H1 (cell line): ENCODE measurements at regions not wholly inside any gene's neighbourhood (a gene's known extent, or its start where the extent isn't known, plus 50 kb on each side); places are given as distances from the start of the nearest gene placed in this dataset.

Experiments used
- ASH2L ChIP-seq: fragments of 200-600, 300-600 bp; sonication (generic); IDR thresholded peaks from one replicate; pipeline ENCODE4 v1.7.1; 2017; ENCODE audit warnings: low read length
- CBX5 ChIP-seq: fragments of 300-800, 300-1000 bp; sonication (generic); IDR thresholded peaks from 2 replicates; pipeline ENCODE4 v1.7.1; 2016; ENCODE audit warnings: antibody characterized with exemption, low read length, low read depth
- CTBP2 ChIP-seq: IDR thresholded peaks from 2 replicates; pipeline ENCODE4 v1.7.0; 2011; ENCODE audit warnings: borderline replicate concordance, mild to moderate bottlenecking, moderate library complexity, mixed read lengths, low read length; ENCODE audit not compliant: insufficient read depth, insufficient read length
- EGR1 ChIP-seq: IDR thresholded peaks from 2 replicates; pipeline ENCODE4 v1.6.1; 2011; ENCODE audit warnings: low read depth, low read length, borderline replicate concordance
- RFX5 ChIP-seq: IDR thresholded peaks from 2 replicates; pipeline ENCODE4 v1.6.1; 2011; ENCODE audit warnings: low read depth, low read length, improper control_type of control experiment, borderline replicate concordance
- RNF2 ChIP-seq: fragments of 200-900, 300-1000 bp; sonication (generic); IDR thresholded peaks from 2 replicates; pipeline ENCODE4 v1.7.1; 2016; ENCODE audit warnings: borderline replicate concordance, low read depth, mild to moderate bottlenecking, antibody characterized with exemption, low read length; ENCODE audit not compliant: poor library complexity, severe bottlenecking; ENCODE audit errors: missing control alignments
- SP1 ChIP-seq: IDR thresholded peaks from 2 replicates; pipeline ENCODE4 v1.6.1; 2011; ENCODE audit warnings: low read depth, low read length
- TF ChIP-seq, protein P1 (sequence below): fragments of 300-600 bp; sonication (generic); IDR thresholded peaks from 2 replicates; pipeline ENCODE4 v1.7.1; 2012; ENCODE audit warnings: low read length, moderate library complexity, mild to moderate bottlenecking, inconsistent platforms; ENCODE audit not compliant: insufficient replicate concordance
- TF ChIP-seq, protein P2 (sequence below): IDR thresholded peaks from 2 replicates; pipeline ENCODE4 v1.6.1; 2012; ENCODE audit warnings: low read length, inconsistent platforms
- TF ChIP-seq, protein P3 (sequence below): IDR thresholded peaks from 2 replicates; pipeline ENCODE4 v1.6.1; 2012; ENCODE audit warnings: inconsistent platforms

DNA sequence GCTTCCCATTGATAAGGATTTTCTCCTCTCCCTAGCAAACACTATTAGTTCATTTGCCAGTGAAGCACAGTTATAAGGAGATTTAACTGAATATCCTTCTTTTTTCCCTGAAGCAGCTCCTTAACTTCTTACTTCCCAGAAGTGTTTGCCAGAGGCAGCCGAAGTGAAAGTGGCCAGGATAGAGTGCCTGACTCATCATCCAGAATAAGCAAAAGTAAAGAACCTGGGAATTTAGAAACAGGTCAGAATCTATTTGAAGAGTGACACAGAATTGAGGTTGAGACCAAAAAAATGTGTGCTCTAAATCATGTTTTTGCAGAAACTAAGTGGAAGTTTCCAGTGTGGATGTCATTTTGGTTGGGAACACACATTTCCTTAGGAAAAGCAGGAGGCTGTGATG, 249.6 kb upstream of the VWC2 start (continued):
- TF ChIP-seq, protein P1, sequence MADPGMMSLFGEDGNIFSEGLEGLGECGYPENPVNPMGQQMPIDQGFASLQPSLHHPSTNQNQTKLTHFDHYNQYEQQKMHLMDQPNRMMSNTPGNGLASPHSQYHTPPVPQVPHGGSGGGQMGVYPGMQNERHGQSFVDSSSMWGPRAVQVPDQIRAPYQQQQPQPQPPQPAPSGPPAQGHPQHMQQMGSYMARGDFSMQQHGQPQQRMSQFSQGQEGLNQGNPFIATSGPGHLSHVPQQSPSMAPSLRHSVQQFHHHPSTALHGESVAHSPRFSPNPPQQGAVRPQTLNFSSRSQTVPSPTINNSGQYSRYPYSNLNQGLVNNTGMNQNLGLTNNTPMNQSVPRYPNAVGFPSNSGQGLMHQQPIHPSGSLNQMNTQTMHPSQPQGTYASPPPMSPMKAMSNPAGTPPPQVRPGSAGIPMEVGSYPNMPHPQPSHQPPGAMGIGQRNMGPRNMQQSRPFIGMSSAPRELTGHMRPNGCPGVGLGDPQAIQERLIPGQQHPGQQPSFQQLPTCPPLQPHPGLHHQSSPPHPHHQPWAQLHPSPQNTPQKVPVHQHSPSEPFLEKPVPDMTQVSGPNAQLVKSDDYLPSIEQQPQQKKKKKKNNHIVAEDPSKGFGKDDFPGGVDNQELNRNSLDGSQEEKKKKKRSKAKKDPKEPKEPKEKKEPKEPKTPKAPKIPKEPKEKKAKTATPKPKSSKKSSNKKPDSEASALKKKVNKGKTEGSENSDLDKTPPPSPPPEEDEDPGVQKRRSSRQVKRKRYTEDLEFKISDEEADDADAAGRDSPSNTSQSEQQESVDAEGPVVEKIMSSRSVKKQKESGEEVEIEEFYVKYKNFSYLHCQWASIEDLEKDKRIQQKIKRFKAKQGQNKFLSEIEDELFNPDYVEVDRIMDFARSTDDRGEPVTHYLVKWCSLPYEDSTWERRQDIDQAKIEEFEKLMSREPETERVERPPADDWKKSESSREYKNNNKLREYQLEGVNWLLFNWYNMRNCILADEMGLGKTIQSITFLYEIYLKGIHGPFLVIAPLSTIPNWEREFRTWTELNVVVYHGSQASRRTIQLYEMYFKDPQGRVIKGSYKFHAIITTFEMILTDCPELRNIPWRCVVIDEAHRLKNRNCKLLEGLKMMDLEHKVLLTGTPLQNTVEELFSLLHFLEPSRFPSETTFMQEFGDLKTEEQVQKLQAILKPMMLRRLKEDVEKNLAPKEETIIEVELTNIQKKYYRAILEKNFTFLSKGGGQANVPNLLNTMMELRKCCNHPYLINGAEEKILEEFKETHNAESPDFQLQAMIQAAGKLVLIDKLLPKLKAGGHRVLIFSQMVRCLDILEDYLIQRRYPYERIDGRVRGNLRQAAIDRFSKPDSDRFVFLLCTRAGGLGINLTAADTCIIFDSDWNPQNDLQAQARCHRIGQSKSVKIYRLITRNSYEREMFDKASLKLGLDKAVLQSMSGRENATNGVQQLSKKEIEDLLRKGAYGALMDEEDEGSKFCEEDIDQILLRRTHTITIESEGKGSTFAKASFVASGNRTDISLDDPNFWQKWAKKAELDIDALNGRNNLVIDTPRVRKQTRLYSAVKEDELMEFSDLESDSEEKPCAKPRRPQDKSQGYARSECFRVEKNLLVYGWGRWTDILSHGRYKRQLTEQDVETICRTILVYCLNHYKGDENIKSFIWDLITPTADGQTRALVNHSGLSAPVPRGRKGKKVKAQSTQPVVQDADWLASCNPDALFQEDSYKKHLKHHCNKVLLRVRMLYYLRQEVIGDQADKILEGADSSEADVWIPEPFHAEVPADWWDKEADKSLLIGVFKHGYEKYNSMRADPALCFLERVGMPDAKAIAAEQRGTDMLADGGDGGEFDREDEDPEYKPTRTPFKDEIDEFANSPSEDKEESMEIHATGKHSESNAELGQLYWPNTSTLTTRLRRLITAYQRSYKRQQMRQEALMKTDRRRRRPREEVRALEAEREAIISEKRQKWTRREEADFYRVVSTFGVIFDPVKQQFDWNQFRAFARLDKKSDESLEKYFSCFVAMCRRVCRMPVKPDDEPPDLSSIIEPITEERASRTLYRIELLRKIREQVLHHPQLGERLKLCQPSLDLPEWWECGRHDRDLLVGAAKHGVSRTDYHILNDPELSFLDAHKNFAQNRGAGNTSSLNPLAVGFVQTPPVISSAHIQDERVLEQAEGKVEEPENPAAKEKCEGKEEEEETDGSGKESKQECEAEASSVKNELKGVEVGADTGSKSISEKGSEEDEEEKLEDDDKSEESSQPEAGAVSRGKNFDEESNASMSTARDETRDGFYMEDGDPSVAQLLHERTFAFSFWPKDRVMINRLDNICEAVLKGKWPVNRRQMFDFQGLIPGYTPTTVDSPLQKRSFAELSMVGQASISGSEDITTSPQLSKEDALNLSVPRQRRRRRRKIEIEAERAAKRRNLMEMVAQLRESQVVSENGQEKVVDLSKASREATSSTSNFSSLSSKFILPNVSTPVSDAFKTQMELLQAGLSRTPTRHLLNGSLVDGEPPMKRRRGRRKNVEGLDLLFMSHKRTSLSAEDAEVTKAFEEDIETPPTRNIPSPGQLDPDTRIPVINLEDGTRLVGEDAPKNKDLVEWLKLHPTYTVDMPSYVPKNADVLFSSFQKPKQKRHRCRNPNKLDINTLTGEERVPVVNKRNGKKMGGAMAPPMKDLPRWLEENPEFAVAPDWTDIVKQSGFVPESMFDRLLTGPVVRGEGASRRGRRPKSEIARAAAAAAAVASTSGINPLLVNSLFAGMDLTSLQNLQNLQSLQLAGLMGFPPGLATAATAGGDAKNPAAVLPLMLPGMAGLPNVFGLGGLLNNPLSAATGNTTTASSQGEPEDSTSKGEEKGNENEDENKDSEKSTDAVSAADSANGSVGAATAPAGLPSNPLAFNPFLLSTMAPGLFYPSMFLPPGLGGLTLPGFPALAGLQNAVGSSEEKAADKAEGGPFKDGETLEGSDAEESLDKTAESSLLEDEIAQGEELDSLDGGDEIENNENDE, result no peak
- TF ChIP-seq, protein P2, sequence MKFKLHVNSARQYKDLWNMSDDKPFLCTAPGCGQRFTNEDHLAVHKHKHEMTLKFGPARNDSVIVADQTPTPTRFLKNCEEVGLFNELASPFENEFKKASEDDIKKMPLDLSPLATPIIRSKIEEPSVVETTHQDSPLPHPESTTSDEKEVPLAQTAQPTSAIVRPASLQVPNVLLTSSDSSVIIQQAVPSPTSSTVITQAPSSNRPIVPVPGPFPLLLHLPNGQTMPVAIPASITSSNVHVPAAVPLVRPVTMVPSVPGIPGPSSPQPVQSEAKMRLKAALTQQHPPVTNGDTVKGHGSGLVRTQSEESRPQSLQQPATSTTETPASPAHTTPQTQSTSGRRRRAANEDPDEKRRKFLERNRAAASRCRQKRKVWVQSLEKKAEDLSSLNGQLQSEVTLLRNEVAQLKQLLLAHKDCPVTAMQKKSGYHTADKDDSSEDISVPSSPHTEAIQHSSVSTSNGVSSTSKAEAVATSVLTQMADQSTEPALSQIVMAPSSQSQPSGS, result no peak
- TF ChIP-seq EGR1 (no peak), CBX5 (no peak), CTBP2 (no peak), RFX5 (no peak), ASH2L (no peak), SP1 (no peak), RNF2 (no peak)
- TF ChIP-seq, protein P3, sequence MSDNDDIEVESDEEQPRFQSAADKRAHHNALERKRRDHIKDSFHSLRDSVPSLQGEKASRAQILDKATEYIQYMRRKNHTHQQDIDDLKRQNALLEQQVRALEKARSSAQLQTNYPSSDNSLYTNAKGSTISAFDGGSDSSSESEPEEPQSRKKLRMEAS, result no peak
